Cardiac muscle cell (in vitro differentiated cells and primary cell): ENCODE measurements at regions not wholly inside any gene's neighbourhood (a gene's known extent, or its start where the extent isn't known, plus 50 kb on each side); places are given as distances from the start of the nearest gene placed in this dataset.

ENCODE experiments used
- DNase-seq, 2 donors: peaks; one replicate each; pipeline versions ENCODE4 v3.0.0 to v3.0.0-alpha.2; 2010 to 2017; ENCODE audit warnings: low read depth in 1 of 2, low spot score in 1 of 2
- H3K27ac ChIP-seq: fragments of 200-600 bp; sonication (generic); 2 replicates; pipeline ENCODE4 v1.5.1; 2016
- H3K27me3 ChIP-seq: fragments of 200-600 bp; sonication (generic); 2 replicates; pipeline ENCODE4 v1.6.0; 2016; ENCODE audit warnings: control low read depth
- H3K36me3 ChIP-seq: fragments of 200-600 bp; sonication (generic); 2 replicates; pipeline ENCODE4 v1.5.1; 2016; ENCODE audit warnings: control low read depth
- H3K4me1 ChIP-seq: fragments of 200-600 bp; sonication (generic); 2 replicates; pipeline ENCODE4 v1.8.1; 2017; ENCODE audit warnings: low read depth, mild to moderate bottlenecking, mixed run types
- H3K4me3 ChIP-seq: fragments of 200-600 bp; sonication (generic); 2 replicates; pipeline ENCODE4 v1.5.1; 2016; ENCODE audit warnings: mild to moderate bottlenecking
- H3K9me3 ChIP-seq: fragments of 200-600 bp; sonication (generic); 2 replicates; pipeline ENCODE4 v1.5.1; 2017; ENCODE audit warnings: low read depth, mild to moderate bottlenecking, control low read depth
- CTCF ChIP-seq: IDR thresholded peaks from 2 replicates; pipeline ENCODE4 v1.5.1; 2012; ENCODE audit warnings: low read depth, mild to moderate bottlenecking, low read length

DNA sequence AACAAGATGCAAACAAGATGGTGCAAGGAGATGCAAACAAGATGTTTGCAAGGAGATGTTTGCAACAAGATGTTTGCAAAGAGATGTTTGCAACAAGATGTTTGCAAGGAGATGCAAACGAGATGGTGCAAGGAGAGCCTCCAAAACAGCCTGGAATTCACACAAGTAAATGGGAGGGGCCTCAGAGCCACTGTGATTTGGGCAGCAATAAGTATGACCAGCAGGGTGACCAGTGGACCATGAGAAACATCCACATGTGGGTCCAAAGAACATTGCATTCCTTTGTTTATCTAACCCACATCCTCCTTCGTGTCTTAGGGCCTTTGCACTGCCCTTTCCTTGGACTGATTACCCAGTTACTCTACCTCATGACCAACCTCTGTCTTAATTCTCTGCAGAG is 162.9 kb downstream of the PLPP3 start:
- Histone ChIP-seq H3K4me3 (no peak overlapping the region), H3K9me3 (no peaks in the 10 kb centered on the region), H3K36me3 (no peaks in the 10 kb centered on the region), H3K4me1 (no peaks in the 10 kb centered on the region), H3K27me3 (no peaks in the 10 kb centered on the region), H3K27ac (no peak overlapping the region)
- peak; percentile 26 for TF ChIP-seq CTCF
- peak in 1 of 2 donors; percentile 65 for DNase-seq

- DNase-seq, result no peak
- H3K36me3 ChIP-seq, result no peaks in the 10 kb centered on the region
- no peak overlapping the region for H3K4me3 ChIP-seq
- H3K27ac ChIP-seq, result no peak overlapping the region
- H3K27me3 ChIP-seq, result no peaks in the 10 kb centered on the region
- no peaks in the 10 kb centered on the region for H3K4me1 ChIP-seq
- TF ChIP-seq CTCF, result no peak
- H3K9me3 ChIP-seq, result no peaks in the 10 kb centered on the region
These were observed 163.6 kb downstream of the PLPP3 start for GRCh38 chr1:56415720-56416119.

- DNase-seq, result no peak
- H3K36me3 ChIP-seq, result no peaks in the 10 kb centered on the region
- no peaks in the 10 kb centered on the region for H3K4me1 ChIP-seq
- no peaks in the 10 kb centered on the region for H3K9me3 ChIP-seq
- no peaks in the 10 kb centered on the region for H3K27me3 ChIP-seq
- no peak overlapping the region for H3K27ac ChIP-seq
- no peak overlapping the region for H3K4me3 ChIP-seq
- no peak for TF ChIP-seq CTCF
These were observed 164.1 kb downstream of the PLPP3 start for GRCh38 chr1:56415258-56415657.

GRCh38 chr1:56414728-56415224 is 164.6 kb downstream of the PLPP3 start:
- no peaks in the 10 kb centered on the region for H3K4me1 ChIP-seq
- H3K36me3 ChIP-seq, result no peaks in the 10 kb centered on the region
- DNase-seq, result no peak
- no peak overlapping the region for H3K27ac ChIP-seq
- no peak for TF ChIP-seq CTCF
- H3K4me3 ChIP-seq, result no peak overlapping the region
- H3K9me3 ChIP-seq, result no peaks in the 10 kb centered on the region
- H3K27me3 ChIP-seq, result no peaks in the 10 kb centered on the region

GRCh38 chr1:56413671-56414199 is 165.6 kb downstream of the PLPP3 start:
- DNase-seq, result no peak
- TF ChIP-seq CTCF, result no peak
- H3K4me3 ChIP-seq, result no peak overlapping the region
- H3K4me1 ChIP-seq, result no peaks in the 10 kb centered on the region
- H3K27ac ChIP-seq, result no peak overlapping the region
- H3K36me3 ChIP-seq, result no peaks in the 10 kb centered on the region
- H3K9me3 ChIP-seq, result no peaks in the 10 kb centered on the region
- no peaks in the 10 kb centered on the region for H3K27me3 ChIP-seq
